T-cell (primary cell): ENCODE measurements at regions not wholly inside any gene's neighbourhood (a gene's known extent, or its start where the extent isn't known, plus 50 kb on each side); places are given as distances from the start of the nearest gene placed in this dataset.

Experiments
- ATAC-seq, 4 experiments: fragments of 200-7000 bp in 3 of 4; fragments of 150-1000 bp in 1 of 4; cut with Tn5 transposase; replicated peaks in 1 of 4; 1 replicate in 3 of 4; 2 replicates in 1 of 4; pipeline ENCODE4 v1.10.0; 2021; ENCODE audit warnings: moderate library complexity in 3 of 4, mild to moderate bottlenecking in 2 of 4, moderate number of reproducible peaks in 1 of 4
- CTCF ChIA-PET, 2 donors: fragments of 300-600 bp; sonication (Branson Sonifier 250); formaldehyde crosslinking; loops; one replicate each; lab custom pipeline; 2022; ENCODE audit warnings: antibody characterized with exemption in 2 of 2; lab: Charles Lee
- POLR2A ChIA-PET, 2 donors: fragments of 300-600 bp; sonication (Branson Sonifier 250); formaldehyde crosslinking; loops; one replicate each; lab custom pipeline; 2022; ENCODE audit warnings: antibody characterized with exemption in 2 of 2; lab: Charles Lee
- DNase-seq, 35 experiments: peaks; one replicate each; pipeline versions ENCODE4 v3.0.0 to v3.0.0-alpha.2; 2013 to 2023
- H3K27ac ChIP-seq: one replicate; pipeline ENCODE4 v1.5.1; 2013; ENCODE audit warnings: low read length
- H3K27me3 ChIP-seq, 2 experiments: replicated peaks in 1 of 2; 1 replicate in 1 of 2; 2 replicates in 1 of 2; pipeline versions ENCODE4 v1.6.1 to v1.7.0; 2013; ENCODE audit warnings: low read length in 1 of 2, mixed read lengths in 1 of 2; ENCODE audit not compliant: control insufficient read depth in 2 of 2, insufficient read depth in 2 of 2; ENCODE audit errors: extremely low read depth in 1 of 2
- H3K36me3 ChIP-seq, 2 donors: 1 replicate in 1 of 2; 2 replicates in 1 of 2; pipeline versions ENCODE4 v1.6.1 to v1.7.0; 2013; ENCODE audit warnings: low read length in 1 of 2; ENCODE audit not compliant: control insufficient read depth in 2 of 2, insufficient read depth in 1 of 2; ENCODE audit errors: extremely low read depth in 1 of 2
- H3K4me1 ChIP-seq, 2 experiments: 1 replicate in 1 of 2; 2 replicates in 1 of 2; pipeline versions ENCODE4 v1.6.1 to v1.7.0; 2013; ENCODE audit warnings: low read length in 2 of 2, mixed read lengths in 1 of 2; ENCODE audit not compliant: insufficient read depth in 2 of 2, control insufficient read depth in 1 of 2; ENCODE audit errors: extremely low read depth in 1 of 2
- H3K4me3 ChIP-seq, 2 donors: 1 replicate in 1 of 2; 2 replicates in 1 of 2; pipeline versions ENCODE4 v1.5.1 to v1.7.0; 2013; ENCODE audit warnings: mild to moderate bottlenecking in 2 of 2, low read length in 1 of 2, moderate library complexity in 1 of 2; ENCODE audit not compliant: control insufficient read depth in 1 of 2; ENCODE audit errors: extremely low read depth in 1 of 2
- H3K9me3 ChIP-seq: 2 replicates; pipeline ENCODE4 v1.7.0; 2013
- H3K27ac Mint-ChIP-seq, 2 donors: one replicate each; pipeline ENCODE4 v1.8.0; 2020 to 2021; ENCODE audit warnings: mild to moderate bottlenecking in 2 of 2, mixed read lengths in 2 of 2
- H3K27me3 Mint-ChIP-seq, 2 donors: one replicate each; pipeline ENCODE4 v1.8.0; 2021 to 2022; ENCODE audit warnings: mixed read lengths in 2 of 2
- H3K36me3 Mint-ChIP-seq: one replicate; pipeline ENCODE4 v1.8.0; 2021; ENCODE audit warnings: mixed read lengths
- H3K4me1 Mint-ChIP-seq, 3 donors: one replicate each; pipeline ENCODE4 v1.8.0; 2020 to 2022; ENCODE audit warnings: mixed read lengths in 3 of 3, mild to moderate bottlenecking in 1 of 3
- H3K4me3 Mint-ChIP-seq, 3 donors: one replicate each; pipeline ENCODE4 v1.8.0; 2020 to 2022; ENCODE audit warnings: mild to moderate bottlenecking in 3 of 3, mixed read lengths in 3 of 3, moderate library complexity in 3 of 3
- H3K9me3 Mint-ChIP-seq, 3 donors: one replicate each; pipeline ENCODE4 v1.8.0; 2020 to 2022; ENCODE audit warnings: mixed read lengths in 3 of 3
- WGBS: methylation state at CpG from one replicate; pipeline ENCODE4 v1.1.5; 2013; ENCODE audit warnings: missing lambda C conversion rate; ENCODE audit not compliant: insufficient coverage; 5-methylcytosine and 5-hydroxymethylcytosine counted together

GRCh38 chr14:28348797-28349196, 417.8 kb upstream of the FOXG1 start:
- Histone ChIP-seq H3K27ac (no peak overlapping the region), H3K9me3 (no peaks in the 10 kb centered on the region), H3K4me1 (no peaks in the 10 kb centered on the region), H3K4me3 (no peak overlapping the region), H3K36me3 (no peaks in the 10 kb centered on the region), H3K27me3 (no peaks in the 10 kb centered on the region)
- ChIA-PET POLR2A (interaction anchor here in 1 of 2 donors (0.5 kb wide), 1 partner anchor 1068 kb away, joined by 3 read pairs; no protein-coding TSS in a partner anchor), CTCF (no interaction called here)
- DNase-seq (no peak), ATAC-seq (no peak)
- Mint-ChIP-seq H3K4me3 (no peak overlapping the region), H3K9me3 (peaks cover 13 to 36% (median 33%) of the 10 kb centered on the region in 3 donors), H3K27ac (no peak overlapping the region), H3K36me3 (no peaks in the 10 kb centered on the region), H3K4me1 (no peaks in the 10 kb centered on the region), H3K27me3 (no peaks in the 10 kb centered on the region)
- no CpG with 5 or more reads among the region's 5 CpGs for whole genome bisulfite sequencing

- Mint-ChIP-seq H3K9me3 (peaks cover 6 to 31% (median 28%) of the 10 kb centered on the region in 3 donors), H3K4me1 (no peaks in the 10 kb centered on the region), H3K27me3 (no peaks in the 10 kb centered on the region), H3K4me3 (no peak overlapping the region), H3K27ac (no peak overlapping the region), H3K36me3 (no peaks in the 10 kb centered on the region)
- WGBS = no CpG with 5 or more reads among the region's 1 CpG
- no peak overlapping the region for H3K4me3 ChIP-seq
- CTCF ChIA-PET = no interaction called here
- H3K27me3 ChIP-seq = no peaks in the 10 kb centered on the region
- DNase-seq = no peak
- H3K27ac ChIP-seq = no peak overlapping the region
- H3K4me1 ChIP-seq = no peaks in the 10 kb centered on the region
- H3K36me3 ChIP-seq = no peaks in the 10 kb centered on the region
- ATAC-seq = no peak
- POLR2A ChIA-PET = no interaction called here
- H3K9me3 ChIP-seq = peaks cover 4% of the 10 kb centered on the region
Measured at GRCh38 chr14:28356819-28357218, 409.8 kb upstream of the FOXG1 start.

GRCh38 chr14:28361486-28361885, 405.1 kb upstream of the FOXG1 start:
- Histone ChIP-seq H3K27ac (no peak overlapping the region), H3K36me3 (no peaks in the 10 kb centered on the region), H3K9me3 (peaks cover 6% of the 10 kb centered on the region), H3K27me3 (no peaks in the 10 kb centered on the region), H3K4me3 (no peak overlapping the region), H3K4me1 (no peaks in the 10 kb centered on the region)
- DNase-seq (no peak), ATAC-seq (no peak)
- H3K27ac Mint-ChIP-seq = no peak overlapping the region
- peaks cover 7 to 47% (median 33%) of the 10 kb centered on the region in 3 donors for H3K9me3 Mint-ChIP-seq
- ChIA-PET CTCF (no interaction called here), POLR2A (no interaction called here)
- no peaks in the 10 kb centered on the region for H3K4me1 Mint-ChIP-seq
- H3K4me3 Mint-ChIP-seq = no peak overlapping the region
- H3K27me3 Mint-ChIP-seq = no peaks in the 10 kb centered on the region
- no peaks in the 10 kb centered on the region for H3K36me3 Mint-ChIP-seq
- no CpG with 5 or more reads among the region's 1 CpG for WGBS

- Histone ChIP-seq H3K36me3 (no peaks in the 10 kb centered on the region), H3K4me3 (no peak overlapping the region), H3K27me3 (no peaks in the 10 kb centered on the region), H3K9me3 (peaks cover 4% of the 10 kb centered on the region), H3K27ac (no peak overlapping the region), H3K4me1 (no peaks in the 10 kb centered on the region)
- Mint-ChIP-seq H3K36me3 (no peaks in the 10 kb centered on the region), H3K9me3 (peaks cover 11 to 36% (median 35%) of the 10 kb centered on the region in 3 donors), H3K27ac (no peak overlapping the region), H3K4me1 (no peaks in the 10 kb centered on the region), H3K4me3 (no peak overlapping the region), H3K27me3 (no peaks in the 10 kb centered on the region)
- ATAC-seq (no peak), DNase-seq (no peak)
- ChIA-PET CTCF (no interaction called here), POLR2A (no interaction called here)
- WGBS = 85% methylated on average over 4 of the region's 5 CpGs
Measured at GRCh38 chr14:28365510-28365909, 401.1 kb upstream of the FOXG1 start.

GRCh38 chr14:28373721-28374120, 392.9 kb upstream of the FOXG1 start:
- Mint-ChIP-seq H3K4me1 (no peaks in the 10 kb centered on the region), H3K4me3 (no peak overlapping the region), H3K27me3 (no peaks in the 10 kb centered on the region), H3K36me3 (no peaks in the 10 kb centered on the region), H3K27ac (no peak overlapping the region), H3K9me3 (peaks cover 8 to 15% (median 15%) of the 10 kb centered on the region in 3 donors)
- ChIA-PET CTCF (interaction anchor here (0.6 kb wide), 3 partner anchors 10 to 547 kb away, joined by 3 read pairs; no protein-coding TSS in a partner anchor), POLR2A (no interaction called here)
- H3K36me3 ChIP-seq = no peaks in the 10 kb centered on the region
- ATAC-seq (no peak), DNase-seq (no peak)
- H3K27me3 ChIP-seq = no peaks in the 10 kb centered on the region
- no CpG with 5 or more reads among the region's 3 CpGs for WGBS
- no peak overlapping the region for H3K27ac ChIP-seq
- no peak overlapping the region for H3K4me3 ChIP-seq
- peaks cover 2% of the 10 kb centered on the region for H3K9me3 ChIP-seq
- no peaks in the 10 kb centered on the region for H3K4me1 ChIP-seq

- no peak overlapping the region for H3K27ac ChIP-seq
- no peaks in the 10 kb centered on the region for H3K36me3 ChIP-seq
- no peak overlapping the region for H3K4me3 Mint-ChIP-seq
- no peaks in the 10 kb centered on the region for H3K4me1 ChIP-seq
- no peak overlapping the region for H3K27ac Mint-ChIP-seq
- POLR2A ChIA-PET = no interaction called here
- no peaks in the 10 kb centered on the region for H3K27me3 ChIP-seq
- DNase-seq (no peak), ATAC-seq (no peak)
- H3K9me3 ChIP-seq = peaks cover 2% of the 10 kb centered on the region
- H3K4me1 Mint-ChIP-seq = no peaks in the 10 kb centered on the region
- H3K4me3 ChIP-seq = no peak overlapping the region
- no peaks in the 10 kb centered on the region for H3K27me3 Mint-ChIP-seq
- CTCF ChIA-PET = no interaction called here
- H3K9me3 Mint-ChIP-seq = peaks cover 5 to 19% (median 13%) of the 10 kb centered on the region in 3 donors
- no peaks in the 10 kb centered on the region for H3K36me3 Mint-ChIP-seq
Measured at GRCh38 chr14:28375295-28375694, 391.3 kb upstream of the FOXG1 start.

- Histone ChIP-seq H3K9me3 (peaks cover 4% of the 10 kb centered on the region), H3K4me1 (no peaks in the 10 kb centered on the region), H3K36me3 (no peaks in the 10 kb centered on the region), H3K27ac (no peak overlapping the region), H3K27me3 (no peaks in the 10 kb centered on the region), H3K4me3 (no peak overlapping the region)
- Mint-ChIP-seq H3K9me3 (peaks cover 10 to 28% (median 22%) of the 10 kb centered on the region in 3 donors), H3K27ac (no peak overlapping the region), H3K4me3 (no peak overlapping the region), H3K36me3 (no peaks in the 10 kb centered on the region), H3K27me3 (no peaks in the 10 kb centered on the region), H3K4me1 (no peaks in the 10 kb centered on the region)
- ChIA-PET CTCF (no interaction called here), POLR2A (no interaction called here)
- ATAC-seq (no peak), DNase-seq (no peak)
- WGBS = no CpG with 5 or more reads among the region's 2 CpGs
Measured at GRCh38 chr14:28381656-28382055, 384.9 kb upstream of the FOXG1 start.
